MM.1S (cell line): ENCODE measurements at regions not wholly inside any gene's neighbourhood (a gene's known extent, or its start where the extent isn't known, plus 50 kb on each side); places are given as distances from the start of the nearest gene placed in this dataset.
A peak's percentile ranks its signal among the peaks of the same experiment; 100 is the strongest.

Experiments used
- DNase-seq: peaks from one replicate; pipeline ENCODE4 v3.0.0-alpha.2; 2015
- H2AFZ ChIP-seq: fragments of 300-600 bp; sonication (generic); 2 replicates; pipeline ENCODE4 v1.6.0; 2016; ENCODE audit warnings: antibody characterized with exemption, low read length
- H3F3A ChIP-seq: fragments of 300-600 bp; sonication (generic); 2 replicates; pipeline ENCODE4 v1.6.1; 2016; ENCODE audit warnings: mild to moderate bottlenecking, antibody characterized with exemption, low read length, moderate library complexity, mixed read lengths; ENCODE audit not compliant: insufficient read depth
- H3K27ac ChIP-seq: fragments of 300-600 bp; sonication (generic); 2 replicates; pipeline ENCODE4 v1.5.1; 2016; ENCODE audit warnings: mild to moderate bottlenecking, low read length
- H3K27me3 ChIP-seq: fragments of 300-600 bp; sonication (generic); replicated peaks from 2 replicates; pipeline ENCODE4 v1.6.0; 2016; ENCODE audit warnings: low read length; ENCODE audit not compliant: insufficient read depth
- H3K36me3 ChIP-seq: fragments of 300-600 bp; sonication (generic); replicated peaks from 2 replicates; pipeline ENCODE4 v1.6.1; 2016; ENCODE audit warnings: mild to moderate bottlenecking, low read length, mixed read lengths; ENCODE audit not compliant: insufficient read depth
- H3K4me1 ChIP-seq: fragments of 300-600 bp; sonication (generic); 2 replicates; pipeline ENCODE4 v1.6.1; 2016; ENCODE audit warnings: low read length, mixed read lengths
- H3K4me2 ChIP-seq: fragments of 300-600 bp; sonication (generic); 2 replicates; pipeline ENCODE4 v1.6.0; 2016; ENCODE audit warnings: low read depth, low read length
- H3K4me3 ChIP-seq: fragments of 300-600 bp; sonication (generic); 2 replicates; pipeline ENCODE4 v1.5.1; 2016; ENCODE audit warnings: low read length, mixed read lengths
- H3K79me2 ChIP-seq: fragments of 300-600 bp; sonication (generic); 2 replicates; pipeline ENCODE4 v1.6.1; 2016; ENCODE audit warnings: mixed run types, low read length, mixed read lengths
- H3K9ac ChIP-seq: fragments of 300-600 bp; sonication (generic); 2 replicates; pipeline ENCODE4 v1.6.1; 2016; ENCODE audit warnings: low read length, mixed read lengths
- H3K9me2 ChIP-seq: fragments of 300-600 bp; sonication (generic); replicated peaks from 2 replicates; pipeline ENCODE4 v1.6.1; 2016; ENCODE audit warnings: mild to moderate bottlenecking, low read length, mixed read lengths; ENCODE audit not compliant: insufficient read depth
- H3K9me3 ChIP-seq: fragments of 300-600 bp; sonication (generic); replicated peaks from 2 replicates; pipeline ENCODE4 v1.6.1; 2016; ENCODE audit warnings: mild to moderate bottlenecking, low read length, mixed read lengths; ENCODE audit not compliant: insufficient read depth
- H4K20me1 ChIP-seq: fragments of 300-600 bp; sonication (generic); 2 replicates; pipeline ENCODE4 v1.6.1; 2016; ENCODE audit warnings: mild to moderate bottlenecking, low read length, moderate library complexity, mixed read lengths; ENCODE audit not compliant: insufficient read depth
- EZH2 ChIP-seq: fragments of 300-600 bp; sonication (generic); optimal IDR thresholded peaks from 2 replicates; pipeline ENCODE3; 2017; ENCODE audit warnings: low read depth, mild to moderate bottlenecking, antibody characterized with exemption, low read length, mixed read lengths
- EZH2phosphoT487 ChIP-seq: fragments of 300-600 bp; sonication (generic); IDR thresholded peaks from 2 replicates; pipeline ENCODE4 v1.6.1; 2018; ENCODE audit warnings: antibody characterized with exemption, low read length
- TF ChIP-seq, protein P1 (sequence below): fragments of 300-600 bp; sonication (generic); IDR thresholded peaks from 2 replicates; pipeline ENCODE4 v1.5.1; 2016; ENCODE audit warnings: antibody characterized with exemption, low read length, mixed read lengths

DNA sequence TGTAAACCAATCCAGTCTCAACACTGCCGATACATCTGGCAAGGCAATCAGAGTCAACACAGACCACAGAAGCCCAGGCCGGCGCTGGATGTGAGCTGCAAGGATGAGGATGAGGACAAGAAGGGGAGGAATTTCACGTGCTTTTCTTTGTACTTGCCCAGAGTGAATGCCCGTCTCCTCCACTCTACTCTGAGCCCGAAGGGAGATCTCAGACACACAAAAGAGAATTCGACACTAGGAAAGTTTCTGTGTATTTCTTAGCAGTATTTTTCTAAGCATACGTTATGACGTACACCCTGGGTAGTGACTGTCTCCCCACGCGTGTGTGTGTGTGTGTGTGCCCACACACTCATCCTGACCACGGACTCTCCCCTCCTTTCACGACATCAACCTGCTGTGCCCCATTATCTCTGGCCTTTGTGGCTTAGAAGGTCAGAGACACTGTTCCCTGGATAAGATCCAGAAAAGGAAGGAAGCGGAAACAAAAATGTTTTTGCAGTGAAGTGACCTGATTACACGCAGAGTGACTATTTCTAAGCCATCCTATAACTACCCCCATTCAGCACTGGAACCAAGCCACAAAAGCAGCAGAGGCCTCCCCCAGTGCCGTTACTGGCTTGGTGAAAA lies 227.3 kb upstream of the DAPK1 start:
- TF ChIP-seq, protein P1, sequence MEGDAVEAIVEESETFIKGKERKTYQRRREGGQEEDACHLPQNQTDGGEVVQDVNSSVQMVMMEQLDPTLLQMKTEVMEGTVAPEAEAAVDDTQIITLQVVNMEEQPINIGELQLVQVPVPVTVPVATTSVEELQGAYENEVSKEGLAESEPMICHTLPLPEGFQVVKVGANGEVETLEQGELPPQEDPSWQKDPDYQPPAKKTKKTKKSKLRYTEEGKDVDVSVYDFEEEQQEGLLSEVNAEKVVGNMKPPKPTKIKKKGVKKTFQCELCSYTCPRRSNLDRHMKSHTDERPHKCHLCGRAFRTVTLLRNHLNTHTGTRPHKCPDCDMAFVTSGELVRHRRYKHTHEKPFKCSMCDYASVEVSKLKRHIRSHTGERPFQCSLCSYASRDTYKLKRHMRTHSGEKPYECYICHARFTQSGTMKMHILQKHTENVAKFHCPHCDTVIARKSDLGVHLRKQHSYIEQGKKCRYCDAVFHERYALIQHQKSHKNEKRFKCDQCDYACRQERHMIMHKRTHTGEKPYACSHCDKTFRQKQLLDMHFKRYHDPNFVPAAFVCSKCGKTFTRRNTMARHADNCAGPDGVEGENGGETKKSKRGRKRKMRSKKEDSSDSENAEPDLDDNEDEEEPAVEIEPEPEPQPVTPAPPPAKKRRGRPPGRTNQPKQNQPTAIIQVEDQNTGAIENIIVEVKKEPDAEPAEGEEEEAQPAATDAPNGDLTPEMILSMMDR: no peak
- TF ChIP-seq EZH2phosphoT487 (no peak), EZH2 (no peak)
- peaks cover 17% of the 10 kb centered on the region; the same call in 1 of the 2 replicates for H3K4me1 ChIP-seq
- DNase-seq: no peak
- H3K9me2 ChIP-seq: no peaks in the 10 kb centered on the region
- no peaks in the 10 kb centered on the region for H3K79me2 ChIP-seq
- H3K36me3 ChIP-seq: no peaks in the 10 kb centered on the region
- H3K9ac ChIP-seq: no peak overlapping the region
- no peak overlapping the region for H3K4me3 ChIP-seq
- H3K27ac ChIP-seq: no peak overlapping the region
- no peaks in the 10 kb centered on the region for H3F3A ChIP-seq
- H3K4me2 ChIP-seq: no peak overlapping the region
- H3K9me3 ChIP-seq: no peaks in the 10 kb centered on the region
- H3K27me3 ChIP-seq: no peaks in the 10 kb centered on the region
- H2AFZ ChIP-seq: no peak overlapping the region
- no peaks in the 10 kb centered on the region for H4K20me1 ChIP-seq

DNA sequence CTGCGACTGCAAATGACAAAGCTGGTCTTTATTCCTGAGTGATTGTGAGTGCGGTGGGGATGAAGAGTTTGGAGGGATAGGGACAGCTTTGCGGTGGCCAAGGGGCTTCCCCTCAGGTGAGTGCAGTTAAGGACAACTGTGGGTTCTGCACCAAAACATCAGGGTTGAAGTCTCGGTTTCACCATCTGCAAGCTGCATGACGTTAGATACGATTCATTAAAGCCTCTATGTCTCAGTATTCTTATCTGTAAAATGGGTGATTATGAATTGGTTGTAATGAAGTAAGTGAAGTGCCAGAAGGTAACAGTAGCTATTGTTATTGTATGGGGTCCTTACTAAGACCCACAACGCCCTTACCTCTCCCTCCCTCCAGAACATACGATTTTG lies 226.8 kb upstream of the DAPK1 start:
- no peaks in the 10 kb centered on the region for H3K27me3 ChIP-seq
- H4K20me1 ChIP-seq: no peaks in the 10 kb centered on the region
- peak; percentile 45 for DNase-seq
- 0 out of 2 replicates have a peak overlapping the region, but pooled peaks have one; percentile 27 for H3K4me2 ChIP-seq
- H3K4me1 ChIP-seq: peaks cover 17% of the 10 kb centered on the region; the same call in 1 of the 2 replicates
- no peaks in the 10 kb centered on the region for H3K36me3 ChIP-seq
- H3K27ac ChIP-seq: no peak overlapping the region
- no peak overlapping the region for H2AFZ ChIP-seq
- no peak overlapping the region for H3K4me3 ChIP-seq
- H3K9me2 ChIP-seq: no peaks in the 10 kb centered on the region
- H3K9me3 ChIP-seq: no peaks in the 10 kb centered on the region
- H3F3A ChIP-seq: no peaks in the 10 kb centered on the region
- H3K9ac ChIP-seq: no peak overlapping the region
- H3K79me2 ChIP-seq: no peaks in the 10 kb centered on the region
- TF ChIP-seq EZH2phosphoT487 (no peak), EZH2 (no peak)
- TF ChIP-seq, protein P1: no peak

DNA sequence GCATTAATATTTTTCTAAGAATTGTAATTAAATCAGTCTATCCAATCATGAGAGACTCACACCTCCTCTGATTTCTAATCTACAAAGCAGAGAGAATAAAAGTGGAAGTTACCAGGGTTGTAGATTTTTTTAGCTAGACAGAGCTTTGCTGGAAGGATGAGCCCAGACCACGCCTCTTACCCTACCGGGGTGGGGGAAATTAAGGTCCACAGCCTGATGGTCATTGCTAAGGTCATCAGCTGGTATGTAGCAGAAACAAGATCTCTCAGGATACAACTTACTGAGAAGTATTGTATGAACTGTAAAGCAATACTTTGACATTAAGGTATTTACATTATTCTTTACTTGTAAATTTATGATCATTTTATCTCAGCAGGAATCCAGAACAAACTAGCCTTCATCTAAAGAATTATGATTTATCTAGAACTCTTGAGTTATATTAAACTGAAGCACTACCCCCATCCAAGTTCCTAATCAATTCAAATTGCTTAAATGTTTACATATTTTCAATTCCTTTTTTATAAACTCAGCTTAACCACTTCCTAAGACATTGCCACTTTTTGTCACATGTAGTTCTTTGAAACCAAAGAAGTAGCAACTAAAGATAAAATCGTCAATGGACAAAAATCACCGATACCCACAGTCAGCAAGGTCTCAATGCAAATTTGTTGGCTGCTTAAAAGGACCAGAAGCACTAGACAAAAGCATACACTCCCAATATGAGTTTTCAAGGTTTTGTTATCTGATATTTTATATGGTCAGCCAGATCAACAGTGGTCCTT lies 225.8 kb upstream of the DAPK1 start:
- no peaks in the 10 kb centered on the region for H3K9me2 ChIP-seq
- H4K20me1 ChIP-seq: no peaks in the 10 kb centered on the region
- H3K9ac ChIP-seq: no peak overlapping the region
- H3K4me2 ChIP-seq: peak overlapping the region; percentile 27
- H3K4me3 ChIP-seq: no peak overlapping the region
- TF ChIP-seq EZH2phosphoT487 (no peak), EZH2 (no peak)
- TF ChIP-seq, protein P1: no peak
- no peaks in the 10 kb centered on the region for H3K79me2 ChIP-seq
- DNase-seq: peak; percentile 8
- no peaks in the 10 kb centered on the region for H3K9me3 ChIP-seq
- no peaks in the 10 kb centered on the region for H3K27me3 ChIP-seq
- peak overlapping the region; percentile 26; the same call in 1 of the 2 replicates for H3K27ac ChIP-seq
- peaks cover 17% of the 10 kb centered on the region; the same call in 1 of the 2 replicates for H3K4me1 ChIP-seq
- H2AFZ ChIP-seq: no peak overlapping the region
- H3F3A ChIP-seq: no peaks in the 10 kb centered on the region
- H3K36me3 ChIP-seq: no peaks in the 10 kb centered on the region
